HG03060 (cell line): ENCODE measurements at regions not wholly inside any gene's neighbourhood (a gene's known extent, or its start where the extent isn't known, plus 50 kb on each side); places are given as distances from the start of the nearest gene placed in this dataset.
"Not testable (repeated sequence)": the region's sequence is repeated elsewhere in the genome, so short reads cannot be mapped to it uniquely, and the experiment has no call there.

Source experiments
- ATAC-seq: cut with Tn5 transposase; IDR thresholded peaks from one replicate; pipeline ENCODE4 v1.9.1; 2021; ENCODE audit warnings: low read depth, moderate number of reproducible peaks; ENCODE audit not compliant: unreplicated experiment

- no peak for ATAC-seq
Measured at GRCh38 chr6:137653706-137654059, 159.5 kb upstream of the OLIG3 start.

- no peak for ATAC-seq
Measured at GRCh38 chr6:137654365-137654981, 160.3 kb upstream of the OLIG3 start.

- no peak for ATAC-seq
Measured at GRCh38 chr6:137655291-137655690, 161.1 kb upstream of the OLIG3 start.

GRCh38 chr6:137656735-137657134 is 162.5 kb upstream of the OLIG3 start:
- no peak for ATAC-seq

- no peak for ATAC-seq
Measured at GRCh38 chr6:137657351-137657911, 163.2 kb upstream of the OLIG3 start.

GRCh38 chr6:137658287-137658686 is 164.1 kb upstream of the OLIG3 start:
- ATAC-seq: no peak

GRCh38 chr6:137659871-137660270 is 165.7 kb upstream of the OLIG3 start:
- ATAC-seq: no peak

GRCh38 chr6:137660296-137660731 is 166.1 kb upstream of the OLIG3 start:
- ATAC-seq: no peak

- no peak for ATAC-seq
Measured at GRCh38 chr6:137661601-137662000, 167.4 kb upstream of the OLIG3 start.

GRCh38 chr6:137664183-137664582 is 170.0 kb upstream of the OLIG3 start:
- ATAC-seq: no peak

- no peak for ATAC-seq
Measured at GRCh38 chr6:137665342-137665934, 171.2 kb upstream of the OLIG3 start.

- ATAC-seq: no peak
Measured at GRCh38 chr6:137666202-137666774, 172.1 kb upstream of the OLIG3 start.

GRCh38 chr6:137673603-137674002 is 179.4 kb upstream of the OLIG3 start:
- ATAC-seq: no peak

GRCh38 chr6:137676888-137677287 is 182.7 kb upstream of the OLIG3 start:
- no peak for ATAC-seq

GRCh38 chr6:137677709-137678108 is 183.5 kb upstream of the OLIG3 start:
- no peak for ATAC-seq

GRCh38 chr6:137678451-137678850 is 184.3 kb upstream of the OLIG3 start:
- ATAC-seq: no peak

GRCh38 chr6:137680705-137681346 is 186.2 kb upstream of the TNFAIP3 start:
- ATAC-seq: no peak

- ATAC-seq: no peak
Measured at GRCh38 chr6:137681445-137682009, 185.5 kb upstream of the TNFAIP3 start.

- not testable (repeated sequence) for ATAC-seq
Measured at GRCh38 chr6:137682658-137683057, 184.4 kb upstream of the TNFAIP3 start.

GRCh38 chr6:137683916-137684315 is 183.1 kb upstream of the TNFAIP3 start:
- no peak for ATAC-seq

GRCh38 chr6:137685798-137686375 is 181.2 kb upstream of the TNFAIP3 start:
- no peak for ATAC-seq
